B cell (primary cell): ENCODE measurements at regions not wholly inside any gene's neighbourhood (a gene's known extent, or its start where the extent isn't known, plus 50 kb on each side); places are given as distances from the start of the nearest gene placed in this dataset.

Experiments used
- ATAC-seq: fragments of 200-7000 bp; cut with Tn5 transposase; one replicate; pipeline ENCODE4 v1.10.0; 2021; ENCODE audit warnings: low read depth, mild to moderate bottlenecking, moderate number of reproducible peaks, moderate library complexity
- CTCF ChIA-PET: fragments of 350-600 bp; sonication (Branson Sonifier 250); formaldehyde crosslinking; loops from one replicate; lab custom pipeline; 2021; ENCODE audit warnings: antibody characterized with exemption, inconsistent platforms; lab: Charles Lee
- POLR2A ChIA-PET: fragments of 350-600 bp; sonication (Branson Sonifier 250); formaldehyde crosslinking; loops from one replicate; lab custom pipeline; 2021; ENCODE audit warnings: antibody characterized with exemption; lab: Charles Lee
- DNase-seq: peaks from one replicate; pipeline ENCODE4 v3.0.0; 2013
- H2AFZ ChIP-seq: 2 replicates; pipeline ENCODE4 v1.6.1; 2012; ENCODE audit warnings: mild to moderate bottlenecking, low read depth, low read length; ENCODE audit not compliant: insufficient read depth, poor library complexity, severe bottlenecking
- H3K27ac ChIP-seq, 2 donors: 1 replicate in 1 of 2; 2 replicates in 1 of 2; pipeline ENCODE4 v1.5.1; 2012 to 2013; ENCODE audit warnings: low read length in 2 of 2, mild to moderate bottlenecking in 2 of 2, moderate library complexity in 1 of 2
- H3K27me3 ChIP-seq, 4 experiments: fragments of 200-600 bp in 1 of 4; sonication (generic) in 1 of 4; replicated peaks in 1 of 4; 1 replicate in 2 of 4; 2 replicates in 2 of 4; pipeline versions ENCODE4 v1.6.1 to v1.7.0; 2013 to 2016; ENCODE audit warnings: low read length in 3 of 4, mild to moderate bottlenecking in 2 of 4, mixed read lengths in 1 of 4, moderate library complexity in 1 of 4; ENCODE audit not compliant: insufficient read depth in 4 of 4, control insufficient read depth in 3 of 4; ENCODE audit errors: control extremely low read depth in 1 of 4
- H3K36me3 ChIP-seq, 2 experiments: replicated peaks in 1 of 2; 1 replicate in 1 of 2; 2 replicates in 1 of 2; pipeline versions ENCODE4 v1.6.1 to v1.7.1; 2013; ENCODE audit warnings: low read length in 1 of 2; ENCODE audit not compliant: insufficient read depth in 2 of 2, control insufficient read depth in 1 of 2; ENCODE audit errors: control extremely low read depth in 1 of 2, extremely low read depth in 1 of 2
- H3K4me1 ChIP-seq, 2 donors: fragments of 200-600 bp in 1 of 2; sonication (generic) in 1 of 2; 1 replicate in 1 of 2; 2 replicates in 1 of 2; pipeline versions ENCODE4 v1.5.1 to v1.6.1; 2013 to 2017; ENCODE audit warnings: low read length in 2 of 2; ENCODE audit not compliant: control insufficient read depth in 2 of 2, insufficient read depth in 2 of 2
- H3K4me2 ChIP-seq: replicated peaks from 2 replicates; pipeline ENCODE3; 2012; ENCODE audit warnings: mild to moderate bottlenecking, low read depth, low read length; ENCODE audit not compliant: poor library complexity, severe bottlenecking
- H3K4me3 ChIP-seq, 5 experiments: fragments of 200-600 bp in 1 of 5; sonication (generic) in 1 of 5; 1 replicate in 3 of 5; 2 replicates in 2 of 5; pipeline versions ENCODE4 v1.5.1 to v1.7.0; 2011 to 2016; ENCODE audit warnings: low read length in 4 of 5, mild to moderate bottlenecking in 4 of 5, low read depth in 2 of 5, control low read depth in 1 of 5, moderate library complexity in 1 of 5; ENCODE audit not compliant: insufficient read depth in 1 of 5; ENCODE audit errors: control extremely low read depth in 1 of 5, extremely low read depth in 1 of 5
- H3K79me2 ChIP-seq: fragments of 200-600 bp; sonication (generic); one replicate; pipeline ENCODE4 v1.6.0; 2016; ENCODE audit warnings: low read length; ENCODE audit not compliant: control insufficient read depth, insufficient read depth
- H3K9ac ChIP-seq: fragments of 200-600 bp; sonication (generic); 2 replicates; pipeline ENCODE4 v1.6.1; 2017; ENCODE audit warnings: mild to moderate bottlenecking, low read length, moderate library complexity
- H3K9me3 ChIP-seq, 3 donors: one replicate each; pipeline versions ENCODE4 v1.6.1 to v1.7.1; 2013; ENCODE audit warnings: low read length in 2 of 3; ENCODE audit not compliant: control insufficient read depth in 2 of 3, insufficient read depth in 1 of 3; ENCODE audit errors: control extremely low read depth in 1 of 3
- H4K20me1 ChIP-seq: 2 replicates; pipeline ENCODE4 v1.6.0; 2012; ENCODE audit warnings: mild to moderate bottlenecking, low read length; ENCODE audit not compliant: insufficient read depth, control insufficient read depth, poor library complexity, severe bottlenecking
- H3K27ac Mint-ChIP-seq: one replicate; pipeline ENCODE4 v1.8.0; 2021; ENCODE audit warnings: mixed read lengths
- H3K27me3 Mint-ChIP-seq: one replicate; pipeline ENCODE4 v1.8.0; 2021; ENCODE audit warnings: mixed read lengths
- H3K4me1 Mint-ChIP-seq: one replicate; pipeline ENCODE4 v1.8.0; 2021; ENCODE audit warnings: mixed read lengths
- H3K4me3 Mint-ChIP-seq: one replicate; pipeline ENCODE4 v1.8.0; 2021; ENCODE audit warnings: mixed read lengths
- H3K9me3 Mint-ChIP-seq: one replicate; pipeline ENCODE4 v1.8.0; 2022; ENCODE audit warnings: mixed read lengths; ENCODE audit not compliant: insufficient read depth
- CTCF ChIP-seq: fragments of 200-600 bp; IDR thresholded peaks from one replicate; pipeline ENCODE4 v1.8.0; 2022; ENCODE audit warnings: antibody characterized with exemption, mild to moderate bottlenecking
- EZH2 ChIP-seq: IDR thresholded peaks from 2 replicates; pipeline ENCODE4 v1.6.1; 2012; ENCODE audit warnings: borderline replicate concordance, low read depth, mild to moderate bottlenecking, moderate library complexity, low read length; ENCODE audit not compliant: insufficient read depth, poor library complexity, severe bottlenecking
- WGBS: methylation state at CpG from one replicate; pipeline ENCODE4 v1.1.5; 2013; ENCODE audit warnings: missing lambda C conversion rate; ENCODE audit not compliant: insufficient coverage; 5-methylcytosine and 5-hydroxymethylcytosine counted together
- intact Hi-C: fragments of 100-400 bp; cut with micrococcal nuclease; formaldehyde crosslinking; loops from one replicate; pipeline ENCODE4 v1.10.0; 2022

DNA sequence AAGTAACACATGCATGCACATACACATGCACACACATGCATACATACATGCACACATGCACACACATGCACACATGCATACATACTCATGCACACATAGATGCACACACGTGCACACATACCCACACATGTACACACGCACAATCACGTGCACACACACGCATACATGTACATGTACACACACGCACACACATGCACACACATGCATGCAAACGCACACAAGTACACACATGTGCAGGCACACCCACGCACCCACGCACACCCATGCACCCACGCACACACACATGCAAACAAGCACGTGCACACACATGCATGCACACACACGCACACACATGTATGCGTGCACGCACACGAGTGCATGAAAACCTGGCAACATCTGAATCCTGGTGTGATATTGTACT lies 232.7 kb upstream of the CDH4 start:
- H3K4me3 Mint-ChIP-seq: no peak overlapping the region
- H3K4me3 ChIP-seq: no peak overlapping the region
- H3K4me2 ChIP-seq: no peak overlapping the region
- H3K27me3 Mint-ChIP-seq: no peaks in the 10 kb centered on the region
- H3K27ac ChIP-seq: no peak overlapping the region
- TF ChIP-seq EZH2: no peak
- TF ChIP-seq CTCF: no peak
- intact Hi-C loops: no loop called here
- no peaks in the 10 kb centered on the region for H3K9me3 Mint-ChIP-seq
- no peak overlapping the region for H2AFZ ChIP-seq
- DNase-seq (no peak), ATAC-seq (no peak)
- peaks cover 0 to 22% (median 0%) of the 10 kb centered on the region in 3 donors for H3K9me3 ChIP-seq
- no peaks in the 10 kb centered on the region for H4K20me1 ChIP-seq
- H3K4me1 ChIP-seq: no peaks in the 10 kb centered on the region
- POLR2A ChIA-PET: no interaction called here
- no peak overlapping the region for H3K27ac Mint-ChIP-seq
- no peaks in the 10 kb centered on the region for H3K36me3 ChIP-seq
- no peaks in the 10 kb centered on the region for H3K4me1 Mint-ChIP-seq
- WGBS: 90% methylated on average over 10 of the region's 14 CpGs
- H3K27me3 ChIP-seq: no peaks in the 10 kb centered on the region
- H3K79me2 ChIP-seq: no peaks in the 10 kb centered on the region
- H3K9ac ChIP-seq: no peak overlapping the region
- CTCF ChIA-PET: no interaction called here

GRCh38 chr20:61023612-61024011 lies 228.4 kb upstream of the CDH4 start:
- 100% methylated on average over 1 of the region's 29 CpGs for WGBS
- Mint-ChIP-seq H3K27ac (no peak overlapping the region), H3K4me1 (no peaks in the 10 kb centered on the region), H3K4me3 (no peak overlapping the region), H3K9me3 (peaks cover 5% of the 10 kb centered on the region), H3K27me3 (no peaks in the 10 kb centered on the region)
- no peak for TF ChIP-seq CTCF
- no peak for TF ChIP-seq EZH2
- Histone ChIP-seq H3K79me2 (no peaks in the 10 kb centered on the region), H4K20me1 (no peaks in the 10 kb centered on the region), H3K36me3 (no peaks in the 10 kb centered on the region), H3K9ac (no peak overlapping the region), H3K4me3 (no peak overlapping the region), H3K4me2 (no peak overlapping the region), H3K27ac (no peak overlapping the region), H3K4me1 (no peaks in the 10 kb centered on the region), H3K27me3 (no peaks in the 10 kb centered on the region), H2AFZ (no peak overlapping the region), H3K9me3 (peaks cover 0 to 26% (median 0%) of the 10 kb centered on the region in 3 donors)
- ChIA-PET CTCF (no interaction called here), POLR2A (no interaction called here)
- intact Hi-C loops: no loop called here
- ATAC-seq (no peak), DNase-seq (no peak)
